ENCODE measurements at regions not wholly inside any gene's neighbourhood (a gene's known extent, or its start where the extent isn't known, plus 50 kb on each side); places are given as distances from the start of the nearest gene placed in this dataset.
"Not testable (repeated sequence)": the region's sequence is repeated elsewhere in the genome, so short reads cannot be mapped to it uniquely, and the experiment has no call there.

DNA sequence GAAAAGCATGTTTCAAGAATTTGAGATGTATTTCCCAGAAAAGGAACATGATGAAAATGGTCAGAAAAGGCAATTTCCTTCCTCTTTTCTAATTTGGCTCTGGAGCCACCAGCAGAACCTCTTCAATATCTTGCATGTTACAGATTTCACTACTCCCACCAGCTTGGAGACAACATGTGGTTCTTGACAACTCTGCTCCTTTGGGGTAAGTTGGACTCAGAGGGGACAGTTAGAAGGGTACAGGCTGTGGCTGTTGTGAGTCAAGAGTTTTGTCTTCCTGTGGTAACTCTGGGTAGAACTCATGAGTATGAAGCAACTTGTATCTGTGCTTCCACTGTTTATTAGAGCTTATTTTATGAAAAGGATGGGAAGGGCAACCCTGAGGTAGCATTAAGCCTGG, 96.9 kb downstream of the FAM72B start:
- TF ChIP-seq EZH2 (IDR thresholded peaks at IDR 0.05; ENCODE audit: insufficient read depth, poor library complexity, severe bottlenecking); EZH2phosphoT487 (IDR thresholded peaks at IDR 0.05; ENCODE audit: insufficient read depth, low read depth): not testable (repeated sequence)
